Neural cell (in vitro differentiated cells): ENCODE measurements at regions not wholly inside any gene's neighbourhood (a gene's known extent, or its start where the extent isn't known, plus 50 kb on each side); places are given as distances from the start of the nearest gene placed in this dataset.

ENCODE experiments used
- EP300 ChIP-seq: fragments of 450-650 bp; conservative IDR thresholded peaks from 2 replicates; pipeline ENCODE4 v1.6.1; 2014; ENCODE audit warnings: antibody characterized with exemption, mild to moderate bottlenecking, moderate library complexity; ENCODE audit not compliant: poor library complexity, severe bottlenecking
- EZH2 ChIP-seq: fragments of 200-600, 300-800 bp; shearing (Covaris generic), sonication (generic); IDR thresholded peaks from 2 replicates; pipeline ENCODE4 v1.6.1; 2014; ENCODE audit warnings: antibody characterized with exemption, low read length, borderline replicate concordance, mild to moderate bottlenecking; ENCODE audit not compliant: insufficient read depth, poor library complexity, severe bottlenecking
- POLR2AphosphoS5 ChIP-seq: IDR thresholded peaks from 2 replicates; pipeline ENCODE4 v1.6.1; 2012
- REST ChIP-seq: IDR thresholded peaks from 2 replicates; pipeline ENCODE4 v1.6.1; 2012; ENCODE audit warnings: borderline replicate concordance
- SMC3 ChIP-seq: fragments of 450-650 bp; conservative IDR thresholded peaks from 2 replicates; pipeline ENCODE4 v1.6.1; 2014; ENCODE audit warnings: antibody characterized with exemption, mild to moderate bottlenecking, moderate library complexity; ENCODE audit not compliant: poor library complexity
- TAF1 ChIP-seq: IDR thresholded peaks from 2 replicates; pipeline ENCODE4 v1.6.1; 2012; ENCODE audit warnings: low read depth
- TF ChIP-seq, protein P1 (sequence below): fragments of 450-650 bp; IDR thresholded peaks from 2 replicates; pipeline ENCODE4 v1.5.1; 2014; ENCODE audit warnings: antibody characterized with exemption, mild to moderate bottlenecking, moderate library complexity; ENCODE audit not compliant: poor library complexity, severe bottlenecking

DNA sequence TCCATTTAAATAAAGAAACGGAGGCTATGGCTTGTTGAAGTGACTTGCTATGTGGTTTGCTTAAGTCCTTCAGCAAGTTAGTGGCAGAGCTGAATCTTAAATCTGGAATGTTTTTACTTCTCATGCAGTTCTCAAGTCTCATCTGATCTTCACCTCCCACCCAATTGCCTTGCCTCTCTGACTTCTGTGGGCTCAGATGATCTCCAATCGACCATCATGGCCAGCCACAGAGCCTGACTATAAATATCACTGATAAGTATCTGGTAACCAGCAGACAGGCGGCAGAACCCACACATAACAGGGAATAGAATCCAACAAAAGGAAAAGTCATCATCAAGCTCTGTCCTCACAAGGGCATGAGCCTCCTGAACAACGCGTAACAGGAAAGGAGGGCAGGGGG lies 149.9 kb downstream of the FAM114A2 start:
- no peak for TF ChIP-seq EP300
- TF ChIP-seq REST = no peak
- TF ChIP-seq, protein P1, sequence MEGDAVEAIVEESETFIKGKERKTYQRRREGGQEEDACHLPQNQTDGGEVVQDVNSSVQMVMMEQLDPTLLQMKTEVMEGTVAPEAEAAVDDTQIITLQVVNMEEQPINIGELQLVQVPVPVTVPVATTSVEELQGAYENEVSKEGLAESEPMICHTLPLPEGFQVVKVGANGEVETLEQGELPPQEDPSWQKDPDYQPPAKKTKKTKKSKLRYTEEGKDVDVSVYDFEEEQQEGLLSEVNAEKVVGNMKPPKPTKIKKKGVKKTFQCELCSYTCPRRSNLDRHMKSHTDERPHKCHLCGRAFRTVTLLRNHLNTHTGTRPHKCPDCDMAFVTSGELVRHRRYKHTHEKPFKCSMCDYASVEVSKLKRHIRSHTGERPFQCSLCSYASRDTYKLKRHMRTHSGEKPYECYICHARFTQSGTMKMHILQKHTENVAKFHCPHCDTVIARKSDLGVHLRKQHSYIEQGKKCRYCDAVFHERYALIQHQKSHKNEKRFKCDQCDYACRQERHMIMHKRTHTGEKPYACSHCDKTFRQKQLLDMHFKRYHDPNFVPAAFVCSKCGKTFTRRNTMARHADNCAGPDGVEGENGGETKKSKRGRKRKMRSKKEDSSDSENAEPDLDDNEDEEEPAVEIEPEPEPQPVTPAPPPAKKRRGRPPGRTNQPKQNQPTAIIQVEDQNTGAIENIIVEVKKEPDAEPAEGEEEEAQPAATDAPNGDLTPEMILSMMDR = no peak
- no peak for TF ChIP-seq EZH2
- no peak for TF ChIP-seq POLR2AphosphoS5
- no peak for TF ChIP-seq TAF1
- no peak for TF ChIP-seq SMC3
